ENCODE measurements at regions not wholly inside any gene's neighbourhood (a gene's known extent, or its start where the extent isn't known, plus 50 kb on each side); places are given as distances from the start of the nearest gene placed in this dataset.

GRCh38 chr18:66778048-66778447 is 174.2 kb upstream of the CDH19 start:
- Histone ChIP-seq H3K4me3 (no peak overlapping the region), H3K27me3 (no peaks in the 10 kb centered on the region), H3K36me3 (no peaks in the 10 kb centered on the region), H3K27ac (no peak overlapping the region), H3K9me3 (no peaks in the 10 kb centered on the region), H3K4me1 (no peaks in the 10 kb centered on the region)
- TF ChIP-seq CTCF (IDR thresholded peaks at IDR 0.05): no peak
- DNase-seq (ENCODE audit: low spot score): no peak

GRCh38 chr18:66769375-66769774 is 165.5 kb upstream of the CDH19 start:
- Histone ChIP-seq H3K4me3 (no peak overlapping the region), H3K9me3 (no peaks in the 10 kb centered on the region), H3K4me1 (no peaks in the 10 kb centered on the region), H3K27me3 (no peaks in the 10 kb centered on the region), H3K27ac (no peak overlapping the region), H3K36me3 (no peaks in the 10 kb centered on the region)
- no peak for TF ChIP-seq CTCF (IDR thresholded peaks at IDR 0.05)
- no peak for DNase-seq (ENCODE audit: low spot score)

- Histone ChIP-seq H3K27me3 (no peaks in the 10 kb centered on the region), H3K4me1 (no peaks in the 10 kb centered on the region), H3K36me3 (no peaks in the 10 kb centered on the region), H3K27ac (no peak overlapping the region), H3K9me3 (no peaks in the 10 kb centered on the region), H3K4me3 (no peak overlapping the region)
- TF ChIP-seq CTCF (IDR thresholded peaks at IDR 0.05): no peak
- peak; percentile 69 for DNase-seq (ENCODE audit: low spot score)
These were observed 160.3 kb upstream of the CDH19 start for GRCh38 chr18:66764230-66764629.

- Histone ChIP-seq H3K4me3 (no peak overlapping the region), H3K9me3 (no peaks in the 10 kb centered on the region), H3K27me3 (no peaks in the 10 kb centered on the region), H3K4me1 (no peaks in the 10 kb centered on the region), H3K36me3 (no peaks in the 10 kb centered on the region), H3K27ac (no peak overlapping the region)
- no peak for TF ChIP-seq CTCF (IDR thresholded peaks at IDR 0.05)
- DNase-seq (ENCODE audit: low spot score): no peak
These were observed 157.3 kb upstream of the CDH19 start for GRCh38 chr18:66761166-66761565.

- no peaks in the 10 kb centered on the region for H3K36me3 ChIP-seq
- no peaks in the 10 kb centered on the region for H3K9me3 ChIP-seq
- no peak overlapping the region for H3K4me3 ChIP-seq
- no peaks in the 10 kb centered on the region for H3K27me3 ChIP-seq
- DNase-seq (ENCODE audit: low spot score): no peak
- no peak overlapping the region for H3K27ac ChIP-seq
- H3K4me1 ChIP-seq: no peaks in the 10 kb centered on the region
- TF ChIP-seq CTCF (IDR thresholded peaks at IDR 0.05): no peak
These were observed 156.7 kb upstream of the CDH19 start for GRCh38 chr18:66760559-66760958.

- no peak for TF ChIP-seq CTCF (IDR thresholded peaks at IDR 0.05)
- no peak for DNase-seq (ENCODE audit: low spot score)
- Histone ChIP-seq H3K4me1 (no peaks in the 10 kb centered on the region), H3K27ac (no peak overlapping the region), H3K4me3 (no peak overlapping the region), H3K9me3 (no peaks in the 10 kb centered on the region), H3K27me3 (no peaks in the 10 kb centered on the region), H3K36me3 (no peaks in the 10 kb centered on the region)
These were observed 155.3 kb upstream of the CDH19 start for GRCh38 chr18:66759050-66759828.

Measured in right atrium auricular region (tissue), 2 donors.